HUDEP-2 (cell line): ENCODE measurements at regions not wholly inside any gene's neighbourhood (a gene's known extent, or its start where the extent isn't known, plus 50 kb on each side); places are given as distances from the start of the nearest gene placed in this dataset.

Experiments
- DNase-seq, 76 experiments: peaks; one replicate each; lab custom pipeline; 2025; ENCODE audit not compliant: unreplicated experiment in 76 of 76; lab: John Stamatoyannopoulos, UW

DNA sequence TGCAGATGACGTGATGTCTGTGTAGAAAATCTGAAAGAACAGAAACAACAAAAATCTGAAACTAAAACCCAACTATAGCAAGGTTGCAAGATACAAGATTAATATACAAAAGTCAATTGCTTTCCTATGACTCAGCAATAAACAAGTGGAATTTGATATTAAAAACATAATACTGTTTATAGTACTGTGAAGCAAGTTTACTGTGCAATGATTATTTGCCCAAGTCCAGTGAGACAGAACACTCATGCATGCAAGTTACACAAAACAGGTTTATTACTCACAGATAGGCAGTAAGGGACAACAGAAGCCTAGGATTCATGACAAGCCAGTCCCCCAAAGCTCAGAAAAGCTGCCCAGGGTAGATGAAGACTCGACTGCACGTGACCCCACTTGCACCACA, 62.4 kb upstream of the RAB4A start:
- no peak for DNase-seq

DNA sequence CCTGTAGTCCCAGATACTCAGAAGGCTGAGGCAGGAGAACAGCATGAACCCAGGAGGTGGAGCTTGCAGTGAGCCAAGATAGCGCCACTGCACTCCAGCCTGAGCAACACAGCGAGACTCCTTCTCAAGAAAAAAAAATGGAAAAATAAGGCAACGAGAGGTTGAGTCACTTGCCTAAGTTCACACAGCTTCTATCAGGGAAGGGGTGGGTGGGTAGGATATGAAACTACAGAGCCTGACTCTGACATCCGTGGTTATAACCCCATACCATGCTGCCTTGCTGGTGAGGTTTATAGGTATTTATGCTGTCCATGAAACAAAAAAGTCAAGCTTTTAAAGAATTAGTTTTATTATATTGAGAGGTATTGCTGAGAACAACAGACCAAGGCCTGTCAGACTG, 61.5 kb upstream of the RAB4A start:
- no peak for DNase-seq

DNA sequence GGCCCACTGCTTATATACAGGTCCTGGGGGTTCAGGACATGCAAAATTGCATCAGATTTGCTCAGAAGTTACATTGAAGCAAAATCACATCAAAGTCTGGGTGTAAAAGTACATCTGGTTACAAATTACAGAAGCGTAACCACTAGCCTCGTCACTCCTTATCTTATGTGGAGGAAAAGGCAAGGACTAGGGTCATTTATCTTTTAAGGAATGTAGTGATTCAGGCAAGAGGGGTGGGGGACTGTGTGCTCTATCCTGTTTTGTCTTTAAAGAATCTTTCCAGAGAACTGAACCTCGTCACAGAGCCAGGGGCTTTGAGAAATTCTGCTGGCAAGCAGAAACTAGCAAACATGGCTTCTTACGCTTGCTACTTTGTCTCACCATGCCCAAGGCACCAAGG, 61.1 kb upstream of the RAB4A start:
- no peak for DNase-seq

DNA sequence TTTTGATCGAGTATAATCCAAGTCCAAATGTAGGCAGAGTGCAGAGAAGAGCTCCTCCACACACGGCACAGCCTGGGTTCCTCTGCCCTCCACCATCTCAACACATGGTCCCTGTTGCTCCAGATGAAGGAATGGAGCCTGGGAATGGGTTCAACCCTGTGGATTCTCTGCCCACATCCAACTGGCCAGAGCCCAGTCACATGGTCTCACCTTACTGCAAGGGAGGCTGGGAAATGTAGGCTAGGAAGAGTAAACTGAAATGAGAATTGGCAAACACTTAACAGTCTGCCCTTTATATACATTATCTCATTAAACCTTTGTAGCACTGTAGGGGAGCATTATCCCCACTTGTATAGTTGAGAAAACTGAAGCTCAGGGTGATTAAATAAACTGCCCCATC, 60.1 kb upstream of the RAB4A start:
- no peak for DNase-seq

DNA sequence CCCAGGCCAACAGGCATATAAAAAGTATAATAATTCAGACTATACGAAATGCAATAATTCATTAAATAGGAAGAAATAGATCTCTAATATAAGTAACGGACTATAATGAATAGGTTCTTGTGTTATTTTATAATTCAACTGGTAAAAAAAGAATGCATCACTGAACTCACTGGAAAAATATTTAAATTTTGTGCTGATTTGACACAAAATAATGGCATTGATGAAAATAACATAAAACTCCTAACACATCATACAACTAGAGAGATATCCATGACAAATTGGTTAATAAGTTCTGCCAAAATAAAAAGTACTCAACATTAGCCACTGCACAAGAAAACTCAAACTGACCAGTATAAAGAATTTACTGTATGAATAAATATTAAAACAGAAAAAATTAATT, 57.1 kb upstream of the RAB4A start:
- DNase-seq, result no peak

DNA sequence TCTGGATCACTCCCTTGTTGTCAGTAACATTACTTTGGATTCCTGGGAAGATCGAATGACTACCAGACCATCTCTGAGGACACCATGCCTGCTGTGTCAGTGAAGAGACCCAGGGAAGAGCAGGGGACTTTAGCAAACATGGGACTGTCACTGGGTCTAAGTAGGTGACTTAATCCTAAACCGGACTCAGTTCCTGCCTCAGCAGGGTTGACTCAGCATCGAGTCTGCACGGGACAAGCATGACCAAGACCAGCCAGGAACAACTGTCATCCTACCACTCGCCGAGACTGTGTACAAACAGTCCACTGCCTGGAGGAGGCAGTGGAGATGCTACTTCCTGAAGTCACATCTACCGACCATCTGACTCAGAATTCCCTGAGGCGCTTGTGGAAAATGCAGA, 53.2 kb upstream of the RAB4A start:
- no peak for DNase-seq

DNA sequence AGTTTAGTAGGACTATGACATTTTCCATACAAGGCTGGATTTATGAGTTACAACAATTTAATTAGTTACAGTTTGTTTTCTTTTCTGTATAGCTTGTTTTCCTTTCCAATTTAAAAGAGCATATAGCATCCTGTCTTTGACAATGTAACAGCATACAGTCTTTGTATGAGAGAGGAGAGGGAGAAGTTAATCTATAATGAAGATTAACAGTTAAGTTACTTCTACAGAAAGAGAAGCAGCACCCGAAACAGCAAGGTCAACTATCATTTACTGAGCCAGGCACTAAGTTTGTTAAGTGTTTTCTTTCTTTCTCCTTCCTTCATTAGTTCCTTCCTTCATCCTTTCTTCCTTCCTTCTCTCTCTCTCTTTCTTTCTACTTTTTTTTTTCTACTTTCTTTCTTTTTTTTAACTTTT, 52.3 kb upstream of the RAB4A start:
- no peak for DNase-seq

DNA sequence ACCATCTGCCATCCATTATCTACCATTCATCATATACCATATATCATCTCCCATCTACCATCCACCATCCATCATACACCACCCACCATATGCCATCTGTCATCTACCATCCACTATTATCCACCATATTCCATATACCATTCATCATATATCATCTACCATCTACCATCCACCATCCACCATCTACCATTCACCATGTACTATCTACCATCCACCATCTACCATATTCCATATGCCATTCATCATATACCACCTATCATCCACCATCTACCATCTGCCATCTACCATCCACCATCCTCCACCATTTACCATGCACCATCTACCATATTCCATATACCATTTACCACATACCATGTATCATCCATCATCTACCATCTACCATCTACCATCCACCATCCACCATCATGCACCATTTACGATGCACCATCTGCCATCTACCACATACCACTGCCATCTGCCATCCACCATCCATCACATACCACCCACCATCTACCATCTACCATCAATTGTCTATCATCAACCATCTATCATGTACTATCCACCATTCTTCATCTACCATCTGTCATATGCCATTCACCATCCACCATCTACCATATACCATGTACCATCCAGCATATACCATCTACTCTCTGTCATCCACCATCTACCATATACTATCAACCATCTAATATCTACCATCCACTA, 50.6 kb upstream of the RAB4A start:
- DNase-seq, result no peak

DNA sequence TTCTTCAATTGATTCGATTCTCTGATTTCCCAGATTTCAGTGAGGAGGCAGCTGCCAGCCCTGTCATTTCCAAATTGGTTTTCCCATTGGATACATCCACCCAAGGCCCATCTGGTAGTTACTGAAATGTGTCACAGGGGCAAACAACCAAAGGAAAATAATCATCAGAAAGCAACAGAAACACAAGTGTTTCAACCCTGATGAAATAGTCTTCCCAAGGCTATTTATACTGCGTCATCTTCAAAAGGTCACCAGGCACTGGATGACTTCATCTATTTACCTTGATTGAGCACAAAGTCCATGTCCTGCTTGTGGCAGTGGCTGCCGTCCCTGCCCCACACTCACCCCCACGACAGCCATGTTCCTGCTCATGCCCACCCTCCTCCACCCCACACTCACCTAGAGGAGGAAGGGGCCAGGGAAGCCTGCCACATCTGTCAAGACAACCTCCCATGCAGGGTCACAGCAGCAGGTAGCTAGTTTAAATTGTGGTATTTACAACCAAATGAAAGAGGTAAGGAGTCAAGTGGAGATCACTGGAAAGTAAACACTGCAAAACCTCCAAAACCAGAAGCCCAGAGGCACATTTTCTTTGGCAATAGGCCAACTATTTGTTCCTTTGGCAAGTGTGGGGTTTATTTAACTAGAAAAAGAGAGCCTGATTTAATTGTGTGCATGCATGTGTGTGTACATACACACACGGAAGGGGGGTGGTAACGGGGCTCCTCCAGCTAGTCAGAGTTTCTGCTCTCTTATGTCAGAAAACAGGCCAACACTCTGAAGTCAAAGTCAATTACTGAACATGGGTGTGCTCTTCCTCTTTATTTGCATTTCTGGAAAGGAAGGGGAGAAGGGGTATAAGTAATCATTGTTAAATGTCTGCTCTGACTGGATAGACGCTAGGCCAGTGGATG, 49.5 kb upstream of the RAB4A start:
- DNase-seq, result no peak
